ENCODE measurements at regions not wholly inside any gene's neighbourhood (a gene's known extent, or its start where the extent isn't known, plus 50 kb on each side); places are given as distances from the start of the nearest gene placed in this dataset.

DNA sequence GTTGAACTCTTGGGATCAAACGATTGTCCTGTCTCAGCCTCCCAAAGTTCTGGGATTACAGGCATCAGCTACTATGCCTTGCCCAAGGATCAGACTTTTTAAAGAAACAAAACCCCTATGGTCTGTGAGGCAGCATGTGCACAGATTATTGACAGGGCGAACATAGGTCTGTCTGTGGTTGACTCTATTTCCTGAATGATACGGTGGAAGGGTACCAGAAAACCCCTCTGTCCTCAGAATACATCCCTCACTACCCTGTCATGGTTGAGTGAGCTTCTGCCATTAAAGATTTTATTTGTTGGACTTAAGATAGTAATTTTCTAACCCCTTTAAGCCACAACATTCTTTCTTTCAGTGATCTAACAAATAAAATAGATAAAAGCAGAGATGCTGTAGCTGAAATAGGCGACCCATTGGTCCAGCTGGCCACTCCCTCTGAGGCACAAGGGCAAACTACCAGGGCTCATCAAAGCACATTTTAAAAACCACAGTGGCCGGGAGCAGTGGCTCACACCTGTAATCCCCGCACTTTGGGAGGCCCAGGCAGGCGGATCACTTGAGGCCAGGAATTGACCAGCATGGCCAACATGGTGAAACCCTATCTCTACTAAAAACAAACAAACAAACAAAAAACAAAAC is 84.9 kb upstream of the ANKRD55 start:
- H3K27me3 Mint-ChIP-seq, result no peaks in the 10 kb centered on the region
- no peak overlapping the region for H3K4me3 Mint-ChIP-seq
- ATAC-seq, result no peak
- no peak overlapping the region for H3K27ac Mint-ChIP-seq
- H3K4me1 Mint-ChIP-seq, result peaks cover 11% of the 10 kb centered on the region
- H3K36me3 Mint-ChIP-seq, result no peaks in the 10 kb centered on the region
- no peak for DNase-seq
- no peaks in the 10 kb centered on the region for H3K9me3 Mint-ChIP-seq (ENCODE audit: low read depth)
- CTCF ChIA-PET, result no interaction called here

DNA sequence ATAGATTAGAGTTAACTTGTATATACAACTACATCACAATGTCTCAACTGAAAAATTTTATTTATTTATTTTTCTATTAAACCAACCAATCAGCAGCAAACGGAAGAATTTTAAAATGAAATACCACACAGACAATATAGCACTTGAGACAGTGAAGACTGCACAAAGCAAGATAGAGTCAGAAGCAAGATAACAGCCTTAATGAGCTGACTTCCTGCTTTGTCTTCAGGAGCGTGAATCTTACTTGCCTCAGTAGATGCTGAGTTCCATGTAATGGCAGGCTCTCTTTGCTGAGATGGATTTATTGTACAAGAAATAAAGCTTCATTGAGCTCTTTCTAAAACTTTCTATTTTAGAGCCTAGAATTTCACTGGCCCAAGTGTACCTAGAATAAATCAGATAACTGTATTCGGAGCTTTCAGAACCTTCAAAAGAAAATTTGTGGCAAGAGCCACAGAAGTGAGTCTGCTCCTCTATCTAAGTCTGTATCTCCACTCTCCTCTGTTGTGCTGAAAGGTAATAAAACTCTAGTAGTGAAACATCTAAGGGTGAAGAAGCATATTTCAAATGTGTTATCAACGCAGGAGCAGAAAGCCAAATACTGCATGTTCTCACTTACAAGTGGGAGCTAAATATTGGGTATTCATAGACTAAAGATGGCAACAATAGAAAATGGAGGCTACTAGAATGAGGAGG is 83.3 kb upstream of the ANKRD55 start:
- CTCF ChIA-PET, result interaction anchor here (1.4 kb wide), 1 partner anchor 11 kb away, joined by 3 read pairs; no protein-coding TSS in a partner anchor
- H3K36me3 Mint-ChIP-seq, result peaks cover 1% of the 10 kb centered on the region
- peaks cover 11% of the 10 kb centered on the region for H3K4me1 Mint-ChIP-seq
- no peaks in the 10 kb centered on the region for H3K9me3 Mint-ChIP-seq (ENCODE audit: low read depth)
- no peak overlapping the region for H3K4me3 Mint-ChIP-seq
- no peak for ATAC-seq
- H3K27me3 Mint-ChIP-seq, result no peaks in the 10 kb centered on the region
- H3K27ac Mint-ChIP-seq, result no peak overlapping the region
- DNase-seq, result no peak

DNA sequence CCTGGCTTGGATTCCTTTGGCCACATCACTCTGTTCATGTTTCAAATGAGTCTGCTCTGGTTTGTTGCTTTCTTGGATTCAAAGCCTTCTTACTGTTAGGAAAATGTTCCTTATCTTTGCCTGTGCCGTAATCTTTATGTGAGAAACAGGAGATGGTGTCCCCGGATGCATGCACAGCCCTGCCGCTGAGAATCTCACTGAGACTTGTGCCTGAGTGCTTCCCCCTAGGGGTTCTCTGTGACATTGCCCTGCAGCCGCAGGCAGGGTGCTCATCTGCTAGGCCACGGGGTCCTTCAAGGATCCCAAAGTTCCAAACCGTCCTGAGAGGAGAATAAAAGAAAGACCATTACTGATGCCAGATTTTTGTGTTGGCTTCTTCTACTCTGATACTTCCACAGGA is 81.4 kb upstream of the ANKRD55 start:
- no peak overlapping the region for H3K4me3 Mint-ChIP-seq
- H3K36me3 Mint-ChIP-seq, result peaks cover 1% of the 10 kb centered on the region
- peaks cover 11% of the 10 kb centered on the region for H3K4me1 Mint-ChIP-seq
- CTCF ChIA-PET, result no interaction called here
- peaks cover 3% of the 10 kb centered on the region for H3K27me3 Mint-ChIP-seq
- ATAC-seq (no peak), DNase-seq (no peak)
- no peak overlapping the region for H3K27ac Mint-ChIP-seq
- no peaks in the 10 kb centered on the region for H3K9me3 Mint-ChIP-seq (ENCODE audit: low read depth)

DNA sequence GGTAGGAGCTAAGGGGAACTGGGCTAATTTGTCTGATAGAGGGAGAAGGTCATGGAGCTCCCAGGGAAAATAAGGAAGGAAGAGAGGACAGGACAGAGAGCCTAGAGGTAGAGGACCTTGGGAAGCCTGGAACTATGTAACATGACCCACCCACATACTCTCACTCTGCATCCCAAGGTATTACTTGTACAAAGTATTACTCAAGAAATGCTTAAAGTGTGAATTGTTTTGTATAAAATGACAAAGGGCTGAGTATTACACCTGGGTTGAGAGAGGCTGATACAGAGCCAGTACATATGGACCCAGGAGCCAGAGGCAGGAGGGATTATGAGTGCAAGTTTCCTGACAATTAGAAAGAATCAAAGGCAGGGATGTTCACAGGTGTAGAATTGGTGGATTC is 80.5 kb upstream of the ANKRD55 start:
- Mint-ChIP-seq H3K27me3 (peaks cover 6% of the 10 kb centered on the region), H3K36me3 (peaks cover 1% of the 10 kb centered on the region), H3K27ac (no peak overlapping the region), H3K9me3 (ENCODE audit: low read depth) (peaks cover 2% of the 10 kb centered on the region), H3K4me1 (peaks cover 11% of the 10 kb centered on the region), H3K4me3 (no peak overlapping the region)
- DNase-seq, result no peak
- CTCF ChIA-PET, result no interaction called here
- ATAC-seq, result no peak

DNA sequence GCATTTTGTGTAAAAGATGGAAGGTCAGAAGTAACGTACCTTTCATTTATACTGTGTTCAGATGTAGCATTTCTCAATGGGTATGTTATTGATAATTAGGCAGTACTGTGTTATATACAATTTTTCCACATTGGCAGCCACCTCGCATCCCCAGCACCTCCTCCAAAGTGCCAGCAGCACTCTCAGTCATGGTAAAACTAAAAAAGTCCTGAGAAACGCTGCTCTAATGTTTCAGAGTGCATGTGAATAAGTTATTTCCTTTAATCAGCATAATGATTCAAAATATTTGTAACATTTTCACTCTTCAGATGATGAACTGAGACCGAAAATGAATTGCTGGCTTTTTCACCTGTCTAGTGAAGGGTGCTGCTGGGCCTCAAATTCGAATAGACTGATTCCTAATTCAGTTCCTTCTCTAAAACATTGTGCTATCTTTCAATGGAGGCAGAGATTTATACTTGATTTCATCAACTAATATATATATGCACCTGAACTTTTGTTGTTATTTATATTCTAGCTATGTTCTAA is 79.9 kb upstream of the ANKRD55 start:
- CTCF ChIA-PET, result interaction anchor here (1.5 kb wide), 1 partner anchor 15 kb away, joined by 3 read pairs; no protein-coding TSS in a partner anchor
- ATAC-seq, result no peak
- Mint-ChIP-seq H3K36me3 (peaks cover 1% of the 10 kb centered on the region), H3K4me3 (no peak overlapping the region), H3K9me3 (ENCODE audit: low read depth) (peaks cover 2% of the 10 kb centered on the region), H3K27me3 (peaks cover 6% of the 10 kb centered on the region), H3K4me1 (peaks cover 11% of the 10 kb centered on the region), H3K27ac (no peak overlapping the region)
- DNase-seq, result no peak

DNA sequence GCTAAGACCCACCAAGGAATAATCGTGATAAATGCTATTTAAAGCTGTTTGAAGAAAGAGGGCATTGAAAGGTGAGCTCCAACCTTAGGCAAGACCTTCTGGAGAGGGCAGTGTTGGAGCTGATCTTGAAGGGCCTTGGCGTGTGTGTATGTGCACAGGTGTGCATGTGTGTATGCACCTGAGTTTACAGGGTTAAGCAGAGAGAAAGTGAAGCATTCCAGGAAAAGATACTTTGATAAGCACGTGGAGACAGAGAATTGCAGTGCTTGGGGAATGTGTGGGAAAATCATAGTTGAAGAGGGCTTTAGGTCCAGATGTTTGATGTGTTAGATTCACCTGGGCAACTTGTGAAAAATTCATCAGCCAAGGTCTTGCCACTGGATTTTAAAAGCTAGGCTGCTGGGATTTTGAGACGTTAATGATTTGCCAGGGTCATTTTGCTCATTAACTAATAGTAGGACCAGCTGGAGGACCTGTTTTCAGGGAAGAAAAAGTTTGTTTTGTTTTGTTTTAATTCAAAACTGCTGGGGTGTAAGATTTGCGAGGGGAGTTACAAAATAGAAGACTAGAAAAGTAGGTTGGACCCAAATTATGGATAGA is 78.3 kb upstream of the ANKRD55 start:
- ATAC-seq (no peak), DNase-seq (no peak)
- H3K9me3 Mint-ChIP-seq (ENCODE audit: low read depth), result peaks cover 2% of the 10 kb centered on the region
- CTCF ChIA-PET, result interaction anchor here (1.0 to 1.5 kb wide), 2 partner anchors 17 to 41 kb away, joined by 3 read pairs; no protein-coding TSS in a partner anchor
- no peak overlapping the region for H3K4me3 Mint-ChIP-seq
- H3K27ac Mint-ChIP-seq, result no peak overlapping the region
- H3K4me1 Mint-ChIP-seq, result peaks cover 3% of the 10 kb centered on the region
- H3K36me3 Mint-ChIP-seq, result peaks cover 1% of the 10 kb centered on the region
- H3K27me3 Mint-ChIP-seq, result peaks cover 6% of the 10 kb centered on the region

DNA sequence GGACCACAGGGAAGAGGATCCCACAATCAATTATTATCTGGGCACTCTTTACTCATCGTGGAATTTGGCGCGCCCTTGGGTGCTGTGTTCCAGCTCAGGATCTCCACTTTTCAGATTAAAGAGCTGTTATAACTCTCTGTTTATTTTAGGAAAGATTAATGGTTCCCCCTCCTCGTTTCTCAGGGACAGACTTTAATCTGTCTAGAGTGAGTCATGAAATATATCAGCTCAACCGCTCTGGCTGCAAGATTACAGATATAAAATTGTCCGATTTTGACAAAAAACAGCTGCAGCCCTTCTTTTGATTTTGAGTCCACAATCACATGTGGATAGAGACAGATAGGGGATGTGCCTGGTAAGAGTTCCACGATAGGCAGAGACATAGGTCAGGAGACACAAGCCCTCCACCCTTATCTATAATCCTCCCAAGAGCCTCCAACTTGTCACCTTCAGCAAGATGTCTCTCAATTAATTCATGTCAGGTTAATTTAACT is 77.6 kb upstream of the ANKRD55 start:
- CTCF ChIA-PET, result interaction anchor here (1.0 to 1.4 kb wide), 2 partner anchors 40 kb away, joined by 3 read pairs; no protein-coding TSS in a partner anchor
- Mint-ChIP-seq H3K9me3 (ENCODE audit: low read depth) (peaks cover 4% of the 10 kb centered on the region), H3K27me3 (peaks cover 6% of the 10 kb centered on the region), H3K4me3 (no peak overlapping the region), H3K27ac (no peak overlapping the region), H3K36me3 (peaks cover 3% of the 10 kb centered on the region), H3K4me1 (peaks cover 3% of the 10 kb centered on the region)
- no peak for DNase-seq
- ATAC-seq, result no peak

DNA sequence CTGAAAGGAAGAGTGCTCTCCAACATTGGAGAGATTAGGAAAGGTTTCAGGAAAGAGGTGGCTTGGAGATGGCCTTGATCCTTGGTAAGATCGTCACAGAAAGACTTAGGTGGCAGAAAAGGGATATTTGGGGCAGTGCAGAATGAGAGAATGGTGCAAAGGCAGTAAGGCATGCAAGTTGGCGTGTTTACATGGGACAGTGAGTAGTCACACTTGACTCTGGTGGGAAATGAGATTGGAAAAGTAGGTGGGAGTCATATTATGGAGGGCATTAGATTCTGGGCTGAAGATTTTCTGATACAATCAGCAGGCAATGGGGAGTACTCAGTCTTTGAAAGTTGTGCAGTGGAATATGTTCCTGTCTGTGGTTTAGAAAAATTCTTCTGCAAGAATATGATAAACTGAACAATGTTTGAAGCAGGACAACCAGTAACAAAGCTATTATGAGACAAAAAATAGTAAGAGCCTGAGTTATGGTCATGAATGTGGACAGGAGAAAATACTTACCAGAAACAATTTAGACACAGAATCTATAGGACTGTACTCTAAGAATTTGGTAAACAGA is 76.2 kb upstream of the ANKRD55 start:
- Mint-ChIP-seq H3K4me1 (peaks cover 3% of the 10 kb centered on the region), H3K27ac (no peak overlapping the region), H3K9me3 (ENCODE audit: low read depth) (peaks cover 6% of the 10 kb centered on the region), H3K4me3 (no peak overlapping the region), H3K27me3 (peaks cover 6% of the 10 kb centered on the region), H3K36me3 (peaks cover 4% of the 10 kb centered on the region)
- CTCF ChIA-PET, result interaction anchor here (1.4 kb wide), 1 partner anchor 39 kb away, joined by 3 read pairs; no protein-coding TSS in a partner anchor
- ATAC-seq (no peak), DNase-seq (no peak)

DNA sequence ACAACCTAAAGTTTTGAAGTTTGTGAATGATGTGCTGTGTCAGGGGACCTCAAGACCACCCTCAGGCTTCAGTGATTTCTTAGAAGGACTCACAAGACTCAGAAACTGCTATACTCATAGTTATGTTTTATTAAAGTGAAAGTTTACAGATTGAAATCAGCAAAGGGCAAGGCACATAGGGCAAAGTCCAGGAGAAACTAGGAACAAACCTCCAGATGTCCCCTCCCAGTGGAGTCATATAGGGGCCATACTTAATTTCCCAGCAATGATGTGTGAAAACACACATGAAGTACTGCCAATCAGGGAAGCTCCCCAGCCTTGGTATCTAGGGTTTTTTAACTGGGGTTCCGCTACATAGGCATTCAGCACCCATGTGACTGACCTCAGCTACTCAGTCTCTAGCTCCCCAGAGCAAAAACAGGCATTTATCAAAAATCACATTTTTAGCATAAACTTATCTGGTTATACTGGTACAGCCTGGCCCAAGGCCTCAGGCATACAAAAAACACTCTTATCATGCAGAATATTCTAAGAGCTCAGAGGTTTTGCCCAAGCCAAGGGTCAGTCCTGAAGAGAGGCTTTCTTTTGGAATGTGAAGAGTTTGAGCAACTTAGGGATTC is 74.7 kb upstream of the ANKRD55 start:
- Mint-ChIP-seq H3K9me3 (ENCODE audit: low read depth) (peaks cover 6% of the 10 kb centered on the region), H3K36me3 (peaks cover 4% of the 10 kb centered on the region), H3K4me1 (peaks cover 3% of the 10 kb centered on the region), H3K4me3 (no peak overlapping the region), H3K27ac (no peak overlapping the region), H3K27me3 (peaks cover 6% of the 10 kb centered on the region)
- CTCF ChIA-PET, result no interaction called here
- ATAC-seq (no peak), DNase-seq (no peak)

DNA sequence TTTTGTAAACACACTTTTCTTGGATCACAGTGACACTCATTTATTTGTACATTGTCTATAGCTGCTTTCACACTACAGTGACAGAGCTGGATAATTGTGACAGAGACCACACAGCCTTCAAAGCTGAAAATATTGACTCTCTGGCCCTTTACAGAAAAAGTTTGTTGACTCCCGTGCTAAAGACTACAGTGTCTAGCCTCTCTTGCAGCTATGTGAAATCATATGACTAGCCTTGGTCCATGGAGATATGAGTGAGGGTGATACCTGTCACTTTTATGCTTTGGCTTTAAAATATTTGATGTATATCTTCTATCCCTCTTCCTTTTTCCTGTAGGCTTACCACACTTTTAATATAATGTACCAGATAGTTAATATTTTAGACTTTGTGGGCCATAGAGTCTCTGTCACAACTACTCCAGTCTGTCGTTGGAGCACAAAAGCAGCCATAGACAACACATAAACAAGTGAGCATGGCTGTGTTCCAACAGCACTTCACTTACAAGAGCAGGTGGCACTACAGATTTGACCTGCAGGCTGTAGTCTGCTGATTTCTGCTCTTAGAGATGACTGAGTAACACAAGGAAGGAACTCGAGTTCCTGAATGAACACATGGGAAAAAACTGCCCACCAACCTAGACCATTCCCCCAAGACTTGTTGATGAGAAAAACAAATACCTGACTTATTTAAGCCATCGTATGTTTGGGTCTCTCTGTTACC is 73.5 kb upstream of the ANKRD55 start:
- Mint-ChIP-seq H3K36me3 (peaks cover 3% of the 10 kb centered on the region), H3K9me3 (ENCODE audit: low read depth) (peaks cover 6% of the 10 kb centered on the region), H3K27me3 (peaks cover 6% of the 10 kb centered on the region), H3K4me1 (no peaks in the 10 kb centered on the region), H3K4me3 (no peak overlapping the region), H3K27ac (no peak overlapping the region)
- CTCF ChIA-PET, result no interaction called here
- DNase-seq (no peak), ATAC-seq (no peak)

DNA sequence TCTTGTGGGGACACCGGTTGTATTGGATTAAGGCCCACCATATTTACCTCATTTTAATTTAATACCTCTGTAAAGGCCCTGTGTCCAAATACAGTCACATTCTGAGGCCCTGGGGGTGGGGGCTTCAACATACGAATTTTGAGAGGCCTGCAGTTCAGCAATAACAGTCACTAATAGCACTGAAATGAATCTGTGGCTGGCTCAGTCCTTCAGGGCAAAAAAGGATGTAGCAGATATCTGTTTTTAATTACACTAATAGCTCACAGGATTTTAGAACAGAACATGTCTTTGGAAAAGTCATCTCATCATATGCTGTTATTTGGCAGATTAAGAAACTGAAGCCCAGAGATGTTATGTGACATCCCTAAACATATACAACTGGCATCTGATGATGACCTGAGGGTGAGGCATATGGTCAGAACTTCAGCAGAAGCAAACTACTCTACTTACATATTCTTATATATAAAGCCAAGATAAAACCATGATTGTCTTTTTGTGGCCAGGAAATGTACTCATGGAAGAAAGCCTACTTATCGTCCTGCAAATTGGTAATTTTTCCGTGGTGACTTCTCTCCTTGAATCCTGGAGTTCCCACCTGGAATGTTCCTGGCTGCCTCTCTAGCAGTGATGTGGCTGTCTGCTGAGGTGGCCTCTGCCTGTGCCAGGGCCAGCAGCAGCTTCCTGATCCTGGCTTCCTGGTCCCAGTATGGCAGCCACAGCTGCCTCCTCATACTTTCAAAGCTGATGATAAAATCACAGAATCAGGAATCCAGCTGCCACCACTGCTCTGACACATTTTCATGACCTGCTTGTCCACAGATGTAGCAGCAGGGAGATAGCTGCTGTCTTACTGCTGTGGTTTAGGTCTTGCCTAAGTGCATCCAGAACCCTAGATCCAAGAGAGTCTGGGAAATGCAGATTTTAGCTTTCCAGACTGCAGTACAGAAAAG is 72.1 kb upstream of the ANKRD55 start:
- CTCF ChIA-PET, result interaction anchor here (1.1 to 1.9 kb wide), 2 partner anchors 11 to 35 kb away, joined by 3 to 6 read pairs; no protein-coding TSS in a partner anchor
- peaks cover 6% of the 10 kb centered on the region for H3K27me3 Mint-ChIP-seq
- no peak for DNase-seq
- no peak overlapping the region for H3K27ac Mint-ChIP-seq
- no peaks in the 10 kb centered on the region for H3K4me1 Mint-ChIP-seq
- ATAC-seq, result no peak
- H3K4me3 Mint-ChIP-seq, result no peak overlapping the region
- peaks cover 6% of the 10 kb centered on the region for H3K9me3 Mint-ChIP-seq (ENCODE audit: low read depth)
- peaks cover 3% of the 10 kb centered on the region for H3K36me3 Mint-ChIP-seq

DNA sequence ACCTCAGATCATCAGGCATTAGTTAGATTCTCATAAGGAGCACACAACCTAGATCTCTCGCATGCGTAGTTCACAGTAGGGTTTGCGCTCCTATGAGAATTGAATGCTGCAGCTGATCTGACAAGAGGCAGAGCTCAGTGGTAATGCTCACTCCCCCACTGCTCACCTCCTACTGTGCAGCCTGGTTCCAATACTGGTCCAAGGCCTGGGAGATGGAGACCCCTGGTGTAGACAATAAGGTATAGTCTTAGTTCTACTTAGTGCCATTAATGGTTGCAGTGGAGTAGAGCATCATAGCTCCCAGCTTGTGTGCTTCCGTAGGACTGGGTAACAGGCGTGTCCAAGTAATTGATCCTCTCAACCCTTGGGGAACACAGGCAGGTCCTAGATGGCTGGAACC is 70.4 kb upstream of the ANKRD55 start:
- no peaks in the 10 kb centered on the region for H3K27me3 Mint-ChIP-seq
- CTCF ChIA-PET, result interaction anchor here (1.9 kb wide), 1 partner anchor 33 kb away, joined by 6 read pairs; no protein-coding TSS in a partner anchor
- no peak for DNase-seq

More for the DNA sequence above, 70.4 kb upstream of the ANKRD55 start:
- no peak for ATAC-seq
- peaks cover 4% of the 10 kb centered on the region for H3K9me3 Mint-ChIP-seq (ENCODE audit: low read depth)
- H3K4me3 Mint-ChIP-seq, result no peak overlapping the region
- H3K4me1 Mint-ChIP-seq, result no peaks in the 10 kb centered on the region
- peaks cover 3% of the 10 kb centered on the region for H3K36me3 Mint-ChIP-seq
- no peak overlapping the region for H3K27ac Mint-ChIP-seq
